Neural progenitor cell (in vitro differentiated cells): ENCODE measurements at regions not wholly inside any gene's neighbourhood (a gene's known extent, or its start where the extent isn't known, plus 50 kb on each side); places are given as distances from the start of the nearest gene placed in this dataset.

ENCODE experiments used
- DNase-seq: peaks from one replicate; pipeline ENCODE4 v3.0.0-alpha.2; 2016; ENCODE audit warnings: low spot score
- H2AFZ ChIP-seq: fragments of 200-600 bp; sonication (generic); replicated peaks from 2 replicates; pipeline ENCODE4 v1.6.1; 2016; ENCODE audit warnings: antibody characterized with exemption
- H3F3A ChIP-seq: fragments of 200-600 bp; sonication (generic); 2 replicates; pipeline ENCODE4 v1.6.1; 2016; ENCODE audit warnings: antibody characterized with exemption, low read depth
- H3K27ac ChIP-seq: fragments of 200-600 bp; sonication (generic); 2 replicates; pipeline ENCODE4 v1.5.1; 2016; ENCODE audit warnings: mild to moderate bottlenecking
- H3K27me3 ChIP-seq: fragments of 200-600 bp; sonication (generic); 2 replicates; pipeline ENCODE4 v1.6.1; 2016; ENCODE audit warnings: mild to moderate bottlenecking, moderate library complexity
- H3K36me3 ChIP-seq: fragments of 200-600 bp; sonication (generic); 2 replicates; pipeline ENCODE4 v1.5.1; 2016
- H3K4me1 ChIP-seq: fragments of 200-600 bp; sonication (generic); 2 replicates; pipeline ENCODE4 v1.6.1; 2016; ENCODE audit warnings: mixed run types
- H3K4me2 ChIP-seq: fragments of 200-600 bp; sonication (generic); 2 replicates; pipeline ENCODE4 v1.6.1; 2016
- H3K4me3 ChIP-seq: fragments of 200-600 bp; sonication (generic); 2 replicates; pipeline ENCODE4 v1.5.1; 2016
- H3K79me2 ChIP-seq: fragments of 200-600 bp; sonication (generic); 2 replicates; pipeline ENCODE4 v1.6.1; 2016; ENCODE audit warnings: low read depth
- H3K9ac ChIP-seq: fragments of 200-600 bp; sonication (generic); 2 replicates; pipeline ENCODE4 v1.6.1; 2016
- H3K9me3 ChIP-seq: fragments of 200-600 bp; sonication (generic); 2 replicates; pipeline ENCODE4 v1.5.1; 2016; ENCODE audit warnings: low read depth
- H4K20me1 ChIP-seq: fragments of 200-600 bp; sonication (generic); 2 replicates; pipeline ENCODE4 v1.6.1; 2016; ENCODE audit warnings: low read depth
- H3K27ac Mint-ChIP-seq: 3 replicates; pipeline ENCODE4 v1.8.0; 2021; ENCODE audit warnings: mixed read lengths
- H3K27me3 Mint-ChIP-seq: 2 replicates; pipeline ENCODE4 v1.8.0; 2022; ENCODE audit warnings: low read depth, mild to moderate bottlenecking, inconsistent platforms, moderate library complexity, mixed read lengths; ENCODE audit not compliant: insufficient read depth
- H3K36me3 Mint-ChIP-seq: 3 replicates; pipeline ENCODE4 v1.8.0; 2021; ENCODE audit warnings: mixed read lengths
- H3K4me1 Mint-ChIP-seq: 3 replicates; pipeline ENCODE4 v1.8.0; 2021; ENCODE audit warnings: mixed read lengths
- H3K4me3 Mint-ChIP-seq: 3 replicates; pipeline ENCODE4 v1.8.0; 2021; ENCODE audit warnings: mild to moderate bottlenecking, moderate library complexity, mixed read lengths
- H3K9me3 Mint-ChIP-seq: 3 replicates; pipeline ENCODE4 v1.8.0; 2020; ENCODE audit warnings: mixed read lengths
- CTCF ChIP-seq: fragments of 200-600 bp; sonication (generic); IDR thresholded peaks from 2 replicates; pipeline ENCODE4 v1.5.1; 2017; ENCODE audit warnings: antibody characterized with exemption, mild to moderate bottlenecking
- EZH2 ChIP-seq: fragments of 200-600 bp; sonication (generic); IDR thresholded peaks from 2 replicates; pipeline ENCODE4 v1.6.1; 2017; ENCODE audit warnings: antibody characterized with exemption, mild to moderate bottlenecking, moderate library complexity
- EZH2phosphoT487 ChIP-seq: fragments of 200-600 bp; sonication (generic); IDR thresholded peaks from 2 replicates; pipeline ENCODE4 v1.6.1; 2017; ENCODE audit warnings: antibody characterized with exemption

- Mint-ChIP-seq H3K27me3 (peaks cover 4% of the 10 kb centered on the region), H3K4me3 (peak overlapping the region; percentile 3), H3K9me3 (no peaks in the 10 kb centered on the region), H3K27ac (peak overlapping the region; percentile 15), H3K36me3 (no peaks in the 10 kb centered on the region), H3K4me1 (peaks cover 43% of the 10 kb centered on the region)
- Histone ChIP-seq H3K36me3 (no peaks in the 10 kb centered on the region), H3K79me2 (no peaks in the 10 kb centered on the region), H3K9me3 (no peaks in the 10 kb centered on the region), H3F3A (no peaks in the 10 kb centered on the region), H3K4me1 (no peaks in the 10 kb centered on the region), H4K20me1 (no peaks in the 10 kb centered on the region), H3K4me3 (no peak overlapping the region), H2AFZ (no peak overlapping the region), H3K9ac (no peak overlapping the region), H3K27me3 (no peaks in the 10 kb centered on the region), H3K27ac (no peak overlapping the region), H3K4me2 (no peak overlapping the region)
- peak; percentile 52 for DNase-seq
- TF ChIP-seq EZH2phosphoT487, result no peak
- TF ChIP-seq EZH2, result no peak
- no peak for TF ChIP-seq CTCF
Measured at GRCh38 chr14:51430633-51431032, 190.6 kb downstream of the TMX1 start.

- Histone ChIP-seq H3K4me2 (no peak overlapping the region), H3K79me2 (no peaks in the 10 kb centered on the region), H3K27me3 (no peaks in the 10 kb centered on the region), H4K20me1 (no peaks in the 10 kb centered on the region), H3K4me3 (no peak overlapping the region), H3K4me1 (no peaks in the 10 kb centered on the region), H3K27ac (no peak overlapping the region), H3K9ac (no peak overlapping the region), H3K9me3 (no peaks in the 10 kb centered on the region), H3F3A (no peaks in the 10 kb centered on the region), H3K36me3 (no peaks in the 10 kb centered on the region), H2AFZ (no peak overlapping the region)
- Mint-ChIP-seq H3K27ac (peak overlapping the region; percentile 15), H3K9me3 (no peaks in the 10 kb centered on the region), H3K36me3 (no peaks in the 10 kb centered on the region), H3K4me1 (peaks cover 43% of the 10 kb centered on the region), H3K4me3 (no peak overlapping the region), H3K27me3 (peaks cover 4% of the 10 kb centered on the region)
- DNase-seq, result no peak
- TF ChIP-seq EZH2phosphoT487, result no peak
- TF ChIP-seq EZH2, result no peak
- no peak for TF ChIP-seq CTCF
Measured at GRCh38 chr14:51431033-51431709, 191.1 kb downstream of the TMX1 start.

GRCh38 chr14:51431741-51432140 lies 191.7 kb downstream of the TMX1 start:
- H3F3A ChIP-seq, result no peaks in the 10 kb centered on the region
- Mint-ChIP-seq H3K27me3 (peaks cover 4% of the 10 kb centered on the region), H3K36me3 (no peaks in the 10 kb centered on the region), H3K4me1 (peaks cover 43% of the 10 kb centered on the region), H3K27ac (no peak overlapping the region), H3K4me3 (no peak overlapping the region), H3K9me3 (no peaks in the 10 kb centered on the region)
- H3K4me3 ChIP-seq, result no peak overlapping the region
- H3K27ac ChIP-seq, result no peak overlapping the region
- H3K9ac ChIP-seq, result no peak overlapping the region
- H4K20me1 ChIP-seq, result no peaks in the 10 kb centered on the region
- no peaks in the 10 kb centered on the region for H3K4me1 ChIP-seq
- TF ChIP-seq CTCF (no peak), EZH2 (no peak), EZH2phosphoT487 (no peak)
- H3K27me3 ChIP-seq, result no peaks in the 10 kb centered on the region
- no peak overlapping the region for H3K4me2 ChIP-seq
- H3K79me2 ChIP-seq, result no peaks in the 10 kb centered on the region
- H2AFZ ChIP-seq, result no peak overlapping the region
- H3K36me3 ChIP-seq, result no peaks in the 10 kb centered on the region
- H3K9me3 ChIP-seq, result no peaks in the 10 kb centered on the region
- no peak for DNase-seq
